ENCODE measurements at regions not wholly inside any gene's neighbourhood (a gene's known extent, or its start where the extent isn't known, plus 50 kb on each side); places are given as distances from the start of the nearest gene placed in this dataset.
"Not testable (repeated sequence)": the region's sequence is repeated elsewhere in the genome, so short reads cannot be mapped to it uniquely, and the experiment has no call there.

- no peak for DNase-seq (ENCODE audit: low read depth, low spot score)
Observed at GRCh38 chr14:99028521-99028920, 243.5 kb downstream of the BCL11B start.

DNA sequence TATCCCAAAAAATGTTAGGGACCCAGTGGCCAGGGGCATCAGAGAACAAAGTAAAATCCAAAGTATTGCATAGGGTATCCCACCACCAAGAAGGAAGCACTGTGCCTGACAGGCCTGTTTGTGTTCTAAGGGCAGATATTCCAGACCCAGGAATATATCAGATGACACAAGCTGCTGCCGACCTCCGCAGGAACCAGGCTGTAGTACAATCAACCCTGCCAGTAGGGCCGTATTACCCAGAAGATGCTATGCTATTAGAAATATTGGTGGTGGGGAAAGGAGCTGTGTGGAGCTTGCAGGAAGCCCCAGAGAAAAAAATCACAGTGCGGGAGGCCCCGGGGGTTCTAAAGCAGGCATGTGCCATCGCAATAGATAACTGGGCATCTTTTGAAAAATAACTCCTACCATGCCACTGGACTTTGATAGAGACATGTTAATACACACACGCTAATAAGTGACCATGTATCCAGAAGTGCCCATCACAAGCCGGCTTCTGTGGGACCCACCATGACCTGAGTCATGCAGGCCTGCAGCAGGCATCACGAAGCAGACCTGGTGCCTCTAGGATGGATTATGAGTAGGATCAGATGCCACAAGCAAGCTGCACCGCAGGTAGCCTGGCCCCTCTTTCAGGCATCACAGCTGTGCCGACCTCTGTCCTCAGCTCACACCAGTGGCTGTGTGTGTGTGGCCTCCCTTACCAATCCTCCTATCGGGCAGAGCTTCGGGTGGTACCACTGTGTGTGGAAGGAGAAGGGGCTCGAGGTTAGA is 242.7 kb downstream of the BCL11B start:
- DNase-seq (ENCODE audit: low read depth, low spot score): no peak

DNA sequence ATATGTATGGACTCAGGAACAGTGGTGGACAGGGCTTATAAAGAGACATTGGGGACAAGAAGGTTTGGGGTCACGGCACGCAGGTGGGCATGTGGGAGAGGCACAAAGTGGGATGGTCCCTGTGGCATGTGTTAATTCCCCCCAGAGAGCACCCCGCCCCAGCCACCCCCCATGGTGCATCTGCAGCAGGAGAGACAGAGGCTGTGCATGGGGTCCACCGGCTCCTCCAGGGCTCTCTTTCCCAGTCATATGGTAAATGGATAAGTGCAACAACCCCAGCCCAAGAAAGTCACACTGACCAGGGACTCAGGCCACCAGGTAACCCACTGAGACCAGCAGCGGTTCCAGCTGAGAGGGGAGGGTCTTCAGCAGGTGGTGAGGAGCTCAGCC is 242.1 kb downstream of the BCL11B start:
- DNase-seq (ENCODE audit: low read depth, low spot score): no peak

DNA sequence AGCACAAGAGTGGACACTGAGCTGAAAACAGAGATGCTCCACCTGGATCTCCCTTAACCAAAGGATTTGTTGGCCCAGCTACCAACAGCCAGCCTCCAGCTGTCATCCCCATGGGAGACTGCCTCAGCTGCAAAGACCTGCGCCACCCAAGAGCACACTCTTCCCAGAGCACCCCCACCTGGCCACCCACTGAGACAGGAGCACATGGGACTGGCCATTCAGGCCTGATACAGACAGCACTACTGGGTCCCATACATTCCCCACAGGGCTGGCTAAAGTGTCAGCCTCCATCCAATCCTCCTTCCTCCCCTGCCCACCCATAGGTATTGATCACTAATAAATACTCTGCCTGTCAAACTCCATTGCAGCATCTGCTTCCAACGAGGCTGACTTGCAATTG is 241.5 kb downstream of the BCL11B start:
- DNase-seq (ENCODE audit: low read depth, low spot score): no peak

DNA sequence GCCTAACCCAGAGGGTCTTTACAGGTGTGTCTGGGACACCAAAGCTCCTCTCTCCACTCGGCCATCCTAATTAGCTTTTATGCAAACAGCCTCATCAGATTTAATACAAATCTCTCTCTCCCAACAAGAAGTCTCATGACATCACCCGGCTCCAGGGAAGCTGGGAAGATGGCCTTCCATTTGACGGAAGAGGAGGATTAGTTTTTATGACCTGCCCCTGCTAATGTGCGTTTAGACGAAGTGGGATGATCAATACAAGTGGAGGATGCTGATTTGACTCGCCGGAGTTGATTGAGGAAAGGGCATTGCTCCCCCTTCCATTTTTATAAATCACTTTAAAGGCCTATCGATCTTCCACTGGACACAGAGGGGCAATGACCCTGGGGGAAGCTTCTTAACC is 239.2 kb downstream of the BCL11B start:
- DNase-seq (ENCODE audit: low read depth, low spot score): no peak

- DNase-seq (ENCODE audit: low read depth, low spot score): no peak
Observed at GRCh38 chr14:99033951-99034350, 238.0 kb downstream of the BCL11B start.

DNA sequence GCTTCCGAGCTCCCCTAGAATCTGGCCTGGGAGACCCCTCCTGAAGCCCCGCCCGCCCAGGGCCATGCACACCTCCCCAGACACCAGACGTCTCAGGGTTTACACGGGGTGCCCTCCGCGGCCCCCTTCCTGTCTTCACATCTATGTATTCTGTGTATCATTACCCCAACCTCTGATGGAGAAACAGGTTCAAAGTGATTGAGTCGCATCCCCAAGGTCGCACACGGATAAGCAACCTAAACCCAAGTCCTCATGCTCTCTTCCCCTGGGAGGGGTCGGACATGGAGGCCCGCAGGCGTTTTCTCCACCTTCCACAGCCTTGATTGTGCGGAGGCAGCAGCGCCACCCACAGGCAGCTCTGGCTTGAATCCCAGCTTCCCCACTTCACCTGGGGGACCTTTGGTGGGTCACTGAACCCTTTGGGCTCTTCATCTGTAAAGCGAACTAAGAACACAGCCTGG is 237.3 kb downstream of the BCL11B start:
- DNase-seq (ENCODE audit: low read depth, low spot score): no peak

DNA sequence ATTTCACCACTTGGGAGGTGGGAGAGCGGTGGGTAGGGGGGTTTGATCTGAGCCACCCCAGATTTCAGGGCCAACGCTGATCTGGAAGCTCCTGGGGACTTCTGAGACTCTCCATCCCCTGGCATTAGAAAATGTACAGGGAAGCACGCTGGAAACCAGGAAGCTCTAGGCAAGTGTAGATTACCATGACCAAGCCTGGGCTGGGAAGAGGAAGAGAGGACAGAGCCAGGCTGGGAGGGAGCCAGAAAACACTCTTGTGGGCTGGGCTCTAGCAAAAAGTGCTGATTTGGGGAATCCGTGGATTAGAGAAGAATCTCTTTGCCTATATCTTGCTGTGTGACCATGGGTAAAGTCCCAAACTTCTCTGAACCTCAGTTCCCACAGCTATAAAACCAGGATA is 236.7 kb downstream of the BCL11B start:
- no peak for DNase-seq (ENCODE audit: low read depth, low spot score)

GRCh38 chr14:99035712-99036610 is 236.0 kb downstream of the BCL11B start:
- no peak for DNase-seq (ENCODE audit: low read depth, low spot score)

- no peak for DNase-seq (ENCODE audit: low read depth, low spot score)
Observed at GRCh38 chr14:99036611-99037293, 235.2 kb downstream of the BCL11B start.

GRCh38 chr14:99037326-99037725 is 234.7 kb downstream of the BCL11B start:
- DNase-seq (ENCODE audit: low read depth, low spot score): not testable (repeated sequence)

DNA sequence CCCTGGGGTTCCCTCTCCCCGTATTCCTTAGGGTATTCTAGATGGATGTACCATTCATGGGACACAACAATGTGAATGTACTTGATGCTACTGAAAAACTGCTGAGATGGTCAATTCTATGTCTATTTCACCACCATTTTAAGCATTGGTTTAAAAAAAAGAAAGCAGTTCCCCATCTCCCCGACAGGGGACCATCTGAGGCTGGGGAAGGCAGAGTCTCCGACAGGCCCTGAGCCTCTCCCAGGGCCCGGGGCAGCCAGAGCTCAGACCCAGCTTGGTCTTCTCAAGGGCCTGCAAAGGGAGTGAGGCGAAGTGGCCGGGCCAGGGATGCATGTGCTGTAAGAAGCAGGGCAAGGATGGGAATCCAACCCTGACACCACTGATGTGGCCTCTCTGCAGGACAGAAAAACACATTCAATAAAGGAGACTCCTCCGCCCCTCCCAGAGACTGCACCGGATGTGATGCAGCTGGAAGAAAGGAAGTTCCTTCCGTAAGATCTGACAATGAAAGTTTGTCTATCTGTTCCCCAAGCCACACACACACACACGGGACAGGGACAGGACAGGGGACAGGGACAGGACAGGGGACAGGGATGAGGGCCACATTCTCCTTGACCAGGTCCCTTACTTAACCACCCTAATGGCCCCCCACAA is 234.1 kb downstream of the BCL11B start:
- DNase-seq (ENCODE audit: low read depth, low spot score): no peak

GRCh38 chr14:99038431-99038820 is 233.6 kb downstream of the BCL11B start:
- DNase-seq (ENCODE audit: low read depth, low spot score): no peak

GRCh38 chr14:99039331-99040041 is 232.5 kb downstream of the BCL11B start:
- no peak for DNase-seq (ENCODE audit: low read depth, low spot score)

GRCh38 chr14:99040052-99040451 is 231.9 kb downstream of the BCL11B start:
- no peak for DNase-seq (ENCODE audit: low read depth, low spot score)

GRCh38 chr14:99040711-99041110 is 231.3 kb downstream of the BCL11B start:
- no peak for DNase-seq (ENCODE audit: low read depth, low spot score)

DNA sequence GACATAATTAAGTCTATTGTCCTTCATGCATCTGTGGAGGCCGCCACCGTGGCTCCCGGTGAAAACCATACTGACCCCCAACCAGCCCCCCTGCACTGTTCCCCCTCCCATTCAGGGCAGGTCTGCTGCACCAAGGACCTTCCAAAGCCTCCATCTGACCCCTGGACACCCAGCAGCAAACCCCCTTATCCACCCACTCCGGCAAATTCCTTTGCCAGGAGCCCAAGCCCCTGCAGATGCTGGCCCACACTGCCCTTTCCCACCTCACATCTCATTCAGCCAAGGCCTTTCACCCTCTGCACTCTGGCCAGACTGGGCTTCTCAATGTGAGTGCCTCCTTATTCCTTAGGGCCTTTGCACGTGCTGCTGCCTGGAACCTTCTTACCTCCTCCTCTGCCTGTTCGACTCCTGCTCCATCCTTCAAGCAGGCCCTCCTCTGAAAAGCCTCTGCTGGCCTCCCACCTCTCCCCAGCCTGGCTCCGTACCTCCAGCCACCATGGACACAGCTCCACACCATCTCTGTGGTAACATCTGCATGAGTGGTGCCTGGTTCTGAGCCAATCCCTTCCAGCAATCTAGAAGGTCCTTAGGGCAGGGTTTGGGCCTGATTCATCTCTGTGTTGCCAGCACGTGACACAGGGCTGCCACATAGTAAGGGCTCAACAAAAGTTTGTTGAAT is 230.7 kb downstream of the BCL11B start:
- DNase-seq (ENCODE audit: low read depth, low spot score): no peak

GRCh38 chr14:99041820-99042174 is 230.2 kb downstream of the BCL11B start:
- DNase-seq (ENCODE audit: low read depth, low spot score): no peak

GRCh38 chr14:99042381-99043266 is 229.4 kb downstream of the BCL11B start:
- DNase-seq (ENCODE audit: low read depth, low spot score): no peak

- DNase-seq (ENCODE audit: low read depth, low spot score): no peak
Observed at GRCh38 chr14:99043267-99043615, 228.8 kb downstream of the BCL11B start.
